ENCODE measurements at regions not wholly inside any gene's neighbourhood (a gene's known extent, or its start where the extent isn't known, plus 50 kb on each side); places are given as distances from the start of the nearest gene placed in this dataset.

GRCh38 chr15:94001255-94001801 lies 230.0 kb upstream of the MCTP2 start:
- no peak for DNase-seq

- DNase-seq = no peak
Observed at GRCh38 chr15:94000606-94001005, 230.8 kb upstream of the MCTP2 start.

GRCh38 chr15:93997071-93997658 lies 234.2 kb upstream of the MCTP2 start:
- DNase-seq = no peak

GRCh38 chr15:93989440-93989998 lies 241.8 kb upstream of the MCTP2 start:
- DNase-seq = no peak

GRCh38 chr15:93987068-93987467 lies 244.3 kb upstream of the MCTP2 start:
- no peak for DNase-seq

- DNase-seq = no peak
Observed at GRCh38 chr15:93986400-93986984, 244.9 kb upstream of the MCTP2 start.

- DNase-seq = no peak
Observed at GRCh38 chr15:93985925-93986324, 245.4 kb upstream of the MCTP2 start.

GRCh38 chr15:93985176-93985575 lies 246.2 kb upstream of the MCTP2 start:
- no peak for DNase-seq

GRCh38 chr15:93983526-93983925 lies 247.8 kb upstream of the MCTP2 start:
- DNase-seq = no peak

GRCh38 chr15:93982226-93982727 lies 249.1 kb upstream of the MCTP2 start:
- no peak for DNase-seq

- DNase-seq = no peak
Observed at GRCh38 chr15:93981706-93982105, 249.7 kb upstream of the MCTP2 start.

GRCh38 chr15:93980261-93980911 lies 251.0 kb upstream of the MCTP2 start:
- DNase-seq = no peak

GRCh38 chr15:93974804-93975481 lies 256.4 kb upstream of the MCTP2 start:
- DNase-seq = no peak

- DNase-seq = no peak
Observed at GRCh38 chr15:93973287-93973686, 258.1 kb upstream of the MCTP2 start.

- DNase-seq = no peak
Observed at GRCh38 chr15:93968773-93969172, 262.6 kb upstream of the MCTP2 start.

- DNase-seq = no peak
Observed at GRCh38 chr15:93965304-93965908, 266.0 kb upstream of the MCTP2 start.

GRCh38 chr15:93954985-93955571 lies 276.3 kb upstream of the MCTP2 start:
- DNase-seq = no peak

- no peak for DNase-seq
Observed at GRCh38 chr15:93948726-93949125, 282.6 kb upstream of the MCTP2 start.

- no peak for DNase-seq
Observed at GRCh38 chr15:93943586-93943985, 287.8 kb upstream of the MCTP2 start.

GRCh38 chr15:93942269-93942694 lies 289.1 kb upstream of the MCTP2 start:
- DNase-seq = no peak

GRCh38 chr15:93941697-93942096 lies 289.7 kb upstream of the MCTP2 start:
- no peak for DNase-seq

GRCh38 chr15:93940226-93940625 lies 291.1 kb upstream of the MCTP2 start:
- DNase-seq = no peak

Measured in 8988T (cell line).